ENCODE measurements at regions not wholly inside any gene's neighbourhood (a gene's known extent, or its start where the extent isn't known, plus 50 kb on each side); places are given as distances from the start of the nearest gene placed in this dataset.
A peak's percentile ranks its signal among the peaks of the same experiment; 100 is the strongest.

- intact Hi-C loops (cut with DNase I; ENCODE audit: low total_unique reads): no loop called here
- Histone ChIP-seq H3K4me3 (no peak overlapping the region), H3K36me3 (no peaks in the 10 kb centered on the region), H3K4me1 (no peaks in the 10 kb centered on the region), H3K9me3 (no peaks in the 10 kb centered on the region), H3K27me3 (replicated peaks in 1 of 7) (peaks cover 0 to 27% (median 0%) of the 10 kb centered on the region in 7 donors), H3K27ac (no peak overlapping the region)
- TF ChIP-seq POLR2AphosphoS5 (IDR thresholded peaks at IDR 0.05): no peak
- TF ChIP-seq CTCF (IDR thresholded peaks at IDR 0.05 in 8 of 11, conservative IDR thresholded peaks at IDR 0.05 in 3 of 11): no peak
- TF ChIP-seq POLR2A (IDR thresholded peaks at IDR 0.05): no peak
- WGBS, 5 donors: 69 to 94% (median 81%) methylated on average over 5 to 6 of the region's 6 CpGs
- no peak for DNase-seq
Observed at GRCh38 chr1:47637111-47637685, 199.4 kb downstream of the FOXD2 start.

GRCh38 chr1:47638240-47638639, 200.4 kb downstream of the FOXD2 start:
- H3K9me3 ChIP-seq: no peaks in the 10 kb centered on the region
- no peak overlapping the region for H3K4me3 ChIP-seq
- H3K27me3 ChIP-seq (replicated peaks in 1 of 7): peaks cover 0 to 24% (median 0%) of the 10 kb centered on the region in 7 donors
- intact Hi-C loops (cut with DNase I; ENCODE audit: low total_unique reads): no loop called here
- H3K36me3 ChIP-seq: no peaks in the 10 kb centered on the region
- DNase-seq: no peak
- 43 to 55% (median 50%) methylated on average over 9 of the region's 9 CpGs for whole genome bisulfite sequencing, 5 donors
- no peak overlapping the region for H3K27ac ChIP-seq
- no peaks in the 10 kb centered on the region for H3K4me1 ChIP-seq
- no peak for TF ChIP-seq POLR2A (IDR thresholded peaks at IDR 0.05)
- TF ChIP-seq CTCF (IDR thresholded peaks at IDR 0.05 in 8 of 11, conservative IDR thresholded peaks at IDR 0.05 in 3 of 11): no peak
- no peak for TF ChIP-seq POLR2AphosphoS5 (IDR thresholded peaks at IDR 0.05)

GRCh38 chr1:47638713-47639112, 200.9 kb downstream of the FOXD2 start:
- peak; percentile 21 for DNase-seq
- TF ChIP-seq CTCF (IDR thresholded peaks at IDR 0.05 in 8 of 11, conservative IDR thresholded peaks at IDR 0.05 in 3 of 11) (no peak), POLR2AphosphoS5 (IDR thresholded peaks at IDR 0.05) (no peak), POLR2A (IDR thresholded peaks at IDR 0.05) (no peak)
- Histone ChIP-seq H3K4me1 (no peaks in the 10 kb centered on the region), H3K36me3 (no peaks in the 10 kb centered on the region), H3K27me3 (replicated peaks in 1 of 7) (peaks cover 0 to 29% (median 0%) of the 10 kb centered on the region in 7 donors), H3K27ac (no peak overlapping the region), H3K4me3 (no peak overlapping the region), H3K9me3 (no peaks in the 10 kb centered on the region)
- WGBS, 5 donors: 45 to 69% (median 59%) methylated on average over 2 to 5 of the region's 5 CpGs
- intact Hi-C loops (cut with DNase I; ENCODE audit: low total_unique reads): no loop called here

- no peak overlapping the region for H3K27ac ChIP-seq
- intact Hi-C loops (cut with DNase I; ENCODE audit: low total_unique reads): no loop called here
Observed at GRCh38 chr1:47643306-47644211, 205.7 kb downstream of the FOXD2 start.

More at GRCh38 chr1:47643306-47644211, 205.7 kb downstream of the FOXD2 start:
- H3K9me3 ChIP-seq: no peaks in the 10 kb centered on the region
- H3K27me3 ChIP-seq (replicated peaks in 1 of 7): peaks cover 0 to 31% (median 0%) of the 10 kb centered on the region in 7 donors
- TF ChIP-seq POLR2AphosphoS5 (IDR thresholded peaks at IDR 0.05): no peak
- no peak for TF ChIP-seq POLR2A (IDR thresholded peaks at IDR 0.05)
- no peak for TF ChIP-seq CTCF (IDR thresholded peaks at IDR 0.05 in 8 of 11, conservative IDR thresholded peaks at IDR 0.05 in 3 of 11)
- no peaks in the 10 kb centered on the region for H3K4me1 ChIP-seq
- DNase-seq: peak; percentile 38
- no peaks in the 10 kb centered on the region for H3K36me3 ChIP-seq
- H3K4me3 ChIP-seq: no peak overlapping the region
- WGBS, 5 donors: 77 to 89% (median 82%) methylated on average over 17 to 20 of the region's 20 CpGs
